ENCODE measurements at regions not wholly inside any gene's neighbourhood (a gene's known extent, or its start where the extent isn't known, plus 50 kb on each side); places are given as distances from the start of the nearest gene placed in this dataset.
A peak's percentile ranks its signal among the peaks of the same experiment; 100 is the strongest.

- no peak for DNase-seq (ENCODE audit: low read depth, low spot score)
Observed at GRCh38 chr14:65351493-65352194, 60.9 kb upstream of the FUT8 start.

- DNase-seq (ENCODE audit: low read depth, low spot score) = no peak
Observed at GRCh38 chr14:65352964-65353530, 59.5 kb upstream of the FUT8 start.

- DNase-seq (ENCODE audit: low read depth, low spot score) = no peak
Observed at GRCh38 chr14:65354131-65354530, 58.4 kb upstream of the FUT8 start.

DNA sequence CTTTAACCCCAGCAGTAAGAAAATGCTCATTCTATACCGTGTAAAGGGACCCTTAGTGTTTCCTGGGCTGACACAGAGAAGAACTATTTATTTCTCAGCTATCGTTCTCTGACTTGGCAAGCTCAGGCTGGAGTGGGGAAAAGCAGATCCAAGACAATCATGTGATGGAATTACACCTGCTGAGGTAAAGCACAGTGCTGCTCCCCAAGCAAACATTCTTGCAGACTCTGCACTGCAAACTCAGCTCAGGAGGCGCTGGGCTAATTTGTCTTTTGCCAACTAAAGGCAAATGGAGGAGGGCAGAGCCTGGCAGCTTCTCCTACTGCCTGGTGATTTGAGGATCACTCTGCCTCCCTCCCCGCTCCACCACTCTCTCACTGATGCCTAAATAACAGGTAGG is 57.8 kb upstream of the FUT8 start:
- no peak for DNase-seq (ENCODE audit: low read depth, low spot score)

- DNase-seq (ENCODE audit: low read depth, low spot score) = peak; percentile 65
Observed at GRCh38 chr14:65356327-65356836, 56.1 kb upstream of the FUT8 start.

DNA sequence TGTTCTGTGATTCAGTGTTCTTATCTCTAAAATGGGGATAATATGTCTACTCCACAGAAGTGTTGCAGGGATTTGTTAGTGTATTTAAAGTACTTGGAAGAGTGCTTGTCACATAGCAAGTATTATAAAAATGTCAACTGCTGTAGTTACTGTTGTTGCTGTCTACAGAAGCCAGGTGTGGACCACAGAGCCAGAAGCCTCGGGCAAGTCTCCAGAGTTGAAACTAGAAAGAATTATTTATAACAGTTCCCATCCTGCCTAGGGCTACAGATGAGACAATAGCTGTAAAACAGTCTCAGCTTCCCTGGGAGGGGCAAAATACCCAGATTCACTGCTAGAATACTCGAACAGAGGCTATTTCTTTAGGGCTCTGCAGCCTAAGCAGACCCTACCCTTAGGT is 55.4 kb upstream of the FUT8 start:
- DNase-seq (ENCODE audit: low read depth, low spot score) = no peak

DNA sequence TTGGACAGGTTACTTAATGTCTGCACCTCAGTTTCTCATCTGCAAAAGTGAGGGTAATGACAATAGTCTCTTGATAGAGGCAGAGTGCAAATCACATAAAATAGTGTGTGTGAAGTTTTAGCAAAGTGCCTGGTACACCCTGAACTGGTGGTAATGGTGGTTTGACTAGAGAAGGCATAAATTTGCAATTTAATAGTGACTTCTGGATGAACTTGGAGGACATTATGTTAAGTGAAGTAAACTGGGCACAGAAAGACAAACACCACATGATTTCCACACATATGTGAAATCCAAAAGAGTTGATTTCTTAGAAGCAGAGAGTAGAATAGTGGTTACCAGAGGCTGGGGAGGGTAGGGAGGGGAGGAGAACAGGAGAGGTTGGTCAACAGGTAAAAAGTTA is 54.8 kb upstream of the FUT8 start:
- DNase-seq (ENCODE audit: low read depth, low spot score) = no peak

- no peak for DNase-seq (ENCODE audit: low read depth, low spot score)
Observed at GRCh38 chr14:65359503-65359902, 53.0 kb upstream of the FUT8 start.

DNA sequence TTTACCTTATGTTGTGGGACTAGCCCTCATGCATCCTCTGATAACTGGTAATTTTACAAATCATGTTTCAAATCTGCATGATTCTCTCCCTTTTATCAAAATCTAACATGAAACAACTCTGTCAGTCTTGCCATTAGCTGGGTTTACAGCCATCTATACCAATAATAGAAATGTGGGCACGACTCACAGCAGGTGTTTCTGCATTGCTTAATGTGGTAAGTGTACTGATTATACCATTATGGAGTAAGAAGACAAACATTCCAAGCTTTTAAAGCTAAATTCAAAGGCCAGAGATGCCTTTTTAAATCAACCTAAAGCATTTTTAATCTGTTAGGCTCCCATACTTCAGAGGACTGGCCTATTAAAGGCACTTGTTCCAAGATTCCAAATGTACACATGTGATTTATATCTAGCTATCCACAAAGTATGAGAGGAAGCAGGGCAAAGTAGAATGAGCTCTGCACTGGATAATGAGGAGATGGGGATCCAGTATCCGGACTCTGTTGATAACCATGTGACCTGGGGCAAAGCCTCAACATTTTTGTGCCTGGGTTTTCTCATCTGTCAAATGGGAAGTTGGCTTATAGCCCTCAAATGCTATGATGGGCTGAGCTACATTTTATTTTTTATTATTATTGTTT is 52.3 kb upstream of the FUT8 start:
- no peak for DNase-seq (ENCODE audit: low read depth, low spot score)

DNA sequence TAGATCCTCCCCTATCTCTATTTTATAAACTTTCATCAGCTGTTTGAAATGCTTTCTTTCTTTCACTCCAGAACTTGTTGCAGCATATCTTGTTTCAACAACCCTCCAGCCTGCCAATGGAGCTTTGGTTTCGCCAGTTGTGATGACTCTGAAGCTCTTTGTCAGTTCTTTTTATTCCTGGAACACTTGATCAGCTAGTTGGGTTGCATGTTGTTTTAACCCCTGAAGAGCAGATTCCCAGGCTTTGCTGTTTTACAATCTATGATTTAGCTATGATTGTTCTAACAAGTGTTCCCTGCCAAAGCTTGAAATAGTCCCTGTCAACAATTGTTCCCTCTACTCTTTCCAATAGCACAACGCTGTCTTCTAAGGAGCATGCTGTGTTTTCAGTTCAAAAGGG is 50.6 kb upstream of the FUT8 start:
- no peak for DNase-seq (ENCODE audit: low read depth, low spot score)

Data from iPS DF 19.7 (cell line).